Thymus (tissue), 11 donors: ENCODE measurements at regions not wholly inside any gene's neighbourhood (a gene's known extent, or its start where the extent isn't known, plus 50 kb on each side); places are given as distances from the start of the nearest gene placed in this dataset.

Experiments
- DNase-seq, 9 donors: peaks; one replicate each; pipeline ENCODE4 v3.0.0-alpha.2; 2013; ENCODE audit warnings: low spot score in 9 of 9, low read depth in 6 of 9, missing footprints in 1 of 9
- H3K27ac ChIP-seq, 2 donors: one replicate each; pipeline ENCODE4 v1.5.1; 2013; ENCODE audit warnings: control low read depth in 1 of 2, low read depth in 1 of 2, low read length in 1 of 2, mild to moderate bottlenecking in 1 of 2, moderate library complexity in 1 of 2
- H3K27me3 ChIP-seq, 2 donors: one replicate each; pipeline ENCODE4 v1.5.1; 2013; ENCODE audit warnings: low read length in 1 of 2; ENCODE audit not compliant: control insufficient read depth in 2 of 2, insufficient read depth in 1 of 2
- H3K36me3 ChIP-seq, 2 donors: one replicate each; pipeline ENCODE4 v1.5.1; 2013; ENCODE audit warnings: low read length in 1 of 2, mild to moderate bottlenecking in 1 of 2, moderate library complexity in 1 of 2; ENCODE audit not compliant: control insufficient read depth in 2 of 2, insufficient read depth in 2 of 2
- H3K4me1 ChIP-seq, 2 donors: one replicate each; pipeline ENCODE4 v1.5.1; 2013; ENCODE audit warnings: low read length in 2 of 2; ENCODE audit not compliant: control insufficient read depth in 2 of 2, insufficient read depth in 2 of 2
- H3K4me3 ChIP-seq, 2 donors: one replicate each; pipeline ENCODE4 v1.5.1; 2013; ENCODE audit warnings: low read length in 2 of 2, control low read depth in 1 of 2, mild to moderate bottlenecking in 1 of 2
- H3K9me3 ChIP-seq, 2 donors: one replicate each; pipeline ENCODE4 v1.5.1; 2013; ENCODE audit warnings: low read length in 1 of 2, mild to moderate bottlenecking in 1 of 2; ENCODE audit not compliant: control insufficient read depth in 2 of 2, insufficient read depth in 1 of 2
- WGBS: extraction: QIAGEN DNeasy Blood & Tissue Kit; methylation state at CpG from one replicate; pipeline ENCODE4 v1.1.7; 2013; 5-methylcytosine and 5-hydroxymethylcytosine counted together
- donor health status: healthy.

- H3K4me1 ChIP-seq = no peaks in the 10 kb centered on the region
- H3K27me3 ChIP-seq = no peaks in the 10 kb centered on the region
- no peak overlapping the region for H3K27ac ChIP-seq
- no peak for DNase-seq
- no peak overlapping the region for H3K4me3 ChIP-seq
- no peaks in the 10 kb centered on the region for H3K36me3 ChIP-seq
- 95% methylated on average over 2 of the region's 2 CpGs for WGBS
- H3K9me3 ChIP-seq = no peaks in the 10 kb centered on the region
Observed at GRCh38 chr15:39208187-39208586, 372.7 kb upstream of the THBS1 start.

GRCh38 chr15:39209548-39210211 is 371.2 kb upstream of the THBS1 start:
- DNase-seq = no peak
- Histone ChIP-seq H3K36me3 (no peaks in the 10 kb centered on the region), H3K9me3 (no peaks in the 10 kb centered on the region), H3K4me1 (no peaks in the 10 kb centered on the region), H3K27me3 (no peaks in the 10 kb centered on the region), H3K4me3 (no peak overlapping the region), H3K27ac (no peak overlapping the region)
- 95% methylated on average over 3 of the region's 3 CpGs for WGBS

GRCh38 chr15:39211108-39211979 is 369.5 kb upstream of the THBS1 start:
- H3K4me3 ChIP-seq = no peak overlapping the region
- WGBS = 91% methylated on average over 5 of the region's 5 CpGs
- no peaks in the 10 kb centered on the region for H3K36me3 ChIP-seq
- H3K9me3 ChIP-seq = no peaks in the 10 kb centered on the region
- no peaks in the 10 kb centered on the region for H3K4me1 ChIP-seq
- no peak overlapping the region for H3K27ac ChIP-seq
- H3K27me3 ChIP-seq = no peaks in the 10 kb centered on the region
- no peak for DNase-seq

- Histone ChIP-seq H3K27ac (no peak overlapping the region), H3K9me3 (no peaks in the 10 kb centered on the region)
- 83% methylated on average over 7 of the region's 7 CpGs for WGBS
Observed at GRCh38 chr15:39213385-39213840, 367.5 kb upstream of the THBS1 start.

GRCh38 chr15:39215015-39215414 is 365.9 kb upstream of the THBS1 start:
- H3K27me3 ChIP-seq = no peaks in the 10 kb centered on the region

More at GRCh38 chr15:39213385-39213840, 367.5 kb upstream of the THBS1 start:
- DNase-seq = no peak
- no peak overlapping the region for H3K4me3 ChIP-seq
- H3K36me3 ChIP-seq = no peaks in the 10 kb centered on the region
- no peaks in the 10 kb centered on the region for H3K4me1 ChIP-seq
- no peaks in the 10 kb centered on the region for H3K27me3 ChIP-seq

GRCh38 chr15:39216816-39217215 is 364.1 kb upstream of the THBS1 start:
- Histone ChIP-seq H3K36me3 (no peaks in the 10 kb centered on the region), H3K9me3 (no peaks in the 10 kb centered on the region), H3K27me3 (no peaks in the 10 kb centered on the region), H3K4me3 (no peak overlapping the region), H3K4me1 (no peaks in the 10 kb centered on the region), H3K27ac (no peak overlapping the region)
- no peak for DNase-seq
- 97% methylated on average over 3 of the region's 3 CpGs for WGBS

More at GRCh38 chr15:39215015-39215414, 365.9 kb upstream of the THBS1 start:
- Histone ChIP-seq H3K9me3 (no peaks in the 10 kb centered on the region), H3K4me1 (no peaks in the 10 kb centered on the region), H3K27ac (no peak overlapping the region), H3K36me3 (no peaks in the 10 kb centered on the region), H3K4me3 (no peak overlapping the region)
- 97% methylated on average over 5 of the region's 5 CpGs for WGBS
- DNase-seq = no peak

GRCh38 chr15:39219608-39220007 is 361.3 kb upstream of the THBS1 start:
- 97% methylated on average over 1 of the region's 1 CpG for WGBS
- Histone ChIP-seq H3K9me3 (no peaks in the 10 kb centered on the region), H3K4me1 (no peaks in the 10 kb centered on the region)

GRCh38 chr15:39226169-39226937 is 354.5 kb upstream of the THBS1 start:
- Histone ChIP-seq H3K4me1 (no peaks in the 10 kb centered on the region), H3K9me3 (no peaks in the 10 kb centered on the region), H3K27ac (no peak overlapping the region), H3K4me3 (no peak overlapping the region), H3K36me3 (no peaks in the 10 kb centered on the region), H3K27me3 (no peaks in the 10 kb centered on the region)
- DNase-seq = no peak
- 95% methylated on average over 2 of the region's 2 CpGs for WGBS

More at GRCh38 chr15:39219608-39220007, 361.3 kb upstream of the THBS1 start:
- Histone ChIP-seq H3K4me3 (no peak overlapping the region), H3K36me3 (no peaks in the 10 kb centered on the region), H3K27me3 (no peaks in the 10 kb centered on the region), H3K27ac (no peak overlapping the region)
- DNase-seq = no peak

GRCh38 chr15:39227001-39227400 is 353.9 kb upstream of the THBS1 start:
- Histone ChIP-seq H3K27ac (no peak overlapping the region), H3K9me3 (no peaks in the 10 kb centered on the region), H3K4me1 (no peaks in the 10 kb centered on the region), H3K36me3 (no peaks in the 10 kb centered on the region), H3K27me3 (no peaks in the 10 kb centered on the region), H3K4me3 (no peak overlapping the region)
- no peak for DNase-seq
- 100% methylated on average over 1 of the region's 1 CpG for WGBS
